Omental fat pad (tissue), 3 donors: ENCODE measurements at regions not wholly inside any gene's neighbourhood (a gene's known extent, or its start where the extent isn't known, plus 50 kb on each side); places are given as distances from the start of the nearest gene placed in this dataset.

ENCODE experiments used
- ATAC-seq: fragments of 150-250 bp; one replicate; pipeline ENCODE4 v1.9.1; 2016; ENCODE audit warnings: mild to moderate bottlenecking, moderate library complexity; ENCODE audit not compliant: low FRiP score
- DNase-seq: peaks from one replicate; pipeline ENCODE4 v3.0.0-alpha.2; 2019; ENCODE audit warnings: low spot score
- CTCF ChIP-seq, 3 donors: fragments of 450-650 bp; IDR thresholded peaks; one replicate each; pipeline ENCODE4 v1.5.1; 2016 to 2017; ENCODE audit warnings: antibody characterized with exemption in 3 of 3, mild to moderate bottlenecking in 3 of 3, moderate library complexity in 2 of 3

- DNase-seq = no peak
- no peak for TF ChIP-seq CTCF (IDR thresholded peaks at IDR 0.05)
- no peak for ATAC-seq
Observed at GRCh38 chr21:20760221-20760620, 238.0 kb upstream of the NCAM2 start.

GRCh38 chr21:20774737-20775136, 223.5 kb upstream of the NCAM2 start:
- no peak for TF ChIP-seq CTCF (IDR thresholded peaks at IDR 0.05)
- DNase-seq = no peak
- ATAC-seq = no peak

- DNase-seq (no peak), ATAC-seq (no peak)
- TF ChIP-seq CTCF (IDR thresholded peaks at IDR 0.05) = no peak
Observed at GRCh38 chr21:20779321-20779720, 218.9 kb upstream of the NCAM2 start.

GRCh38 chr21:20783611-20784010, 214.6 kb upstream of the NCAM2 start:
- no peak for TF ChIP-seq CTCF (IDR thresholded peaks at IDR 0.05)
- ATAC-seq (peak; percentile 97), DNase-seq (no peak)

GRCh38 chr21:20789729-20790500, 208.3 kb upstream of the NCAM2 start:
- peak; percentile 68 for ATAC-seq
- no peak for DNase-seq
- no peak for TF ChIP-seq CTCF (IDR thresholded peaks at IDR 0.05)

- TF ChIP-seq CTCF (IDR thresholded peaks at IDR 0.05) = no peak
- no peak for DNase-seq
- ATAC-seq = no peak
Observed at GRCh38 chr21:20800106-20800505, 198.1 kb upstream of the NCAM2 start.

- no peak for TF ChIP-seq CTCF (IDR thresholded peaks at IDR 0.05)
Observed at GRCh38 chr21:20802201-20802600, 196.0 kb upstream of the NCAM2 start.

More at GRCh38 chr21:20802201-20802600, 196.0 kb upstream of the NCAM2 start:
- DNase-seq (no peak), ATAC-seq (no peak)
